NCI-H1092 treated with DMSO at 0.1 percent for 48 hours (cell line): ENCODE measurements at regions not wholly inside any gene's neighbourhood (a gene's known extent, or its start where the extent isn't known, plus 50 kb on each side); places are given as distances from the start of the nearest gene placed in this dataset.
"Not testable (repeated sequence)": the region's sequence is repeated elsewhere in the genome, so short reads cannot be mapped to it uniquely, and the experiment has no call there.

Experiments used
- DNase-seq: peaks from one replicate; lab custom pipeline; 2025; lab: John Stamatoyannopoulos, UW

DNA sequence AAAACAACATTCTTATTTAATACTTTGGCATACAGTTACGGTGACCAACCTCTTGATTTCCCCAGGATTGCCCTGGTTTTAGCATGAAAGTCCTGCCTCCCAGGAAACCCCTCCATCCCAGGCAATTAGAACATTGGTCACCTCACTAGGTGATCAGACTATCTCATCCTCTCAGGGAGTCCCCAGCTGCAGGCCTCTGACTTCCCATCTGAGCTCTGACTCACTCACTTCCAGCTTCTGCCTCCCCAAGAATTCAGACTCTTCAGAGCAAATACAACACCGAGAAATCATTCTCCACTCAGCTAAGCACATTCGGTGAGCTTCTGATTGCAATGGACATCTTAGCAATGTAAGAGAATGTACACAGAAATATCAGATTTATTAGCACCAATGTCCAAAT lies 92.4 kb upstream of the HES1 start:
- DNase-seq = no peak

GRCh38 chr3:194045289-194045688 lies 90.7 kb upstream of the HES1 start:
- DNase-seq = no peak

GRCh38 chr3:194045919-194046318 lies 90.0 kb upstream of the HES1 start:
- no peak for DNase-seq

DNA sequence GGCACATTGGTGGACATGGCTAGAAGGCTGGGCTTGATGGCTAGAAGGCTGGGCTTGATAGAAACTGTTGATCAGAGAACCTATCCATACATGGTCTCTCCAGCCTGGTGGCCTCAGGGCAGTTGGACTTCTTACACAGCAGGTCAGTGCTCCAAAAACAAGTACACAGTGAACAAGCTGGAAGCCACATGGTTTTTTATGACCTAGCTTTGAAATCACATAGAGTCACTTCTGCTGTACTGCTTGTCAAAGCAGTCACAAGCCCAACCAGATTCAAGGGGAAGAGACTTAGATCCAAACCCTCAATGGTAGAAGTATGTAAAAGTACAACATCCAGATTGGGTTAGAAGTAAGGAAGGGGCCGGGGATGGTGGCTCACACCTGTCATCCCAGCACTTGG lies 89.4 kb upstream of the HES1 start:
- no peak for DNase-seq

GRCh38 chr3:194046995-194047645 lies 88.8 kb upstream of the HES1 start:
- peak; percentile 84 for DNase-seq

GRCh38 chr3:194049394-194049793 lies 86.6 kb upstream of the HES1 start:
- DNase-seq = no peak

GRCh38 chr3:194050782-194051320 lies 85.1 kb upstream of the HES1 start:
- DNase-seq = no peak

- DNase-seq = peak; percentile 80
Observed at GRCh38 chr3:194051366-194052149, 84.4 kb upstream of the HES1 start.

DNA sequence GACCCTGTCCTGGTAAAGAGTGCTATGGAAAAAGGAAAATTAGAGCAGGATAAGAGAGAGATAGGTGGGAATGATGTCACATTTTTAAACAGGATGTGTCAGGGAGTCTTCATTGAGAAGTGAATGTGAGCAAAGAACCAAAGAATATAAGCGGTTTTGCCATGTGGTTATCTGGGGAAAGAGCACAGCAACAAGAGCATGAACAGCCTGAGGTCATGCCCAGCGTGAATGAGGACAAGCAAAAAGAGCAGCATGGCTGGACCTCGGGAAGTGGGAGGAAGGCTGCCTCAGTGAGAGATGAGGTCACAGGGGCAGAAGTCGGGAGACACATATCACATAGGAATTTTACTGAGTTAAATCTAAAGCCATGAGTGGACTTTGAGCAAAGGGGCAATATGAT lies 82.8 kb upstream of the HES1 start:
- DNase-seq = no peak

- DNase-seq = no peak
Observed at GRCh38 chr3:194054016-194054415, 81.9 kb upstream of the HES1 start.

DNA sequence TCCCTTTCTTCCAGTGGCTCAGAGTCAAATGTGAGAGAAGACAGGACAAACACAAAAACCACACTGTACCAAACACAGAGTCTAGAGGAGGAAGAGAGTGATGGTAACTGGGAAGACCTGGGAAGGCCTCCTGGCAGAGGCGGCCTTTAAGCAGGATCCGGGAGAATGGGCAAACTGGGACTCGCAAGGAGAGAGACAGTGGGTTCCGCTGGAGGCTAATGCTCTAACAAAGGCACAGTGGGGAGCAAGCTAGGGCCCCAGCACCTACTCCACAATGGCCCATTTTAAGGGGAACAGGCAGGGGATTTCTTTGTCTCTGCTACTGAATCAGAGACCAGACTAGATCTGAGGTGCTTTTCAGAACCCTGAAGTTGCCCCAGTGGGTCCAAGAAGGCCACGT lies 81.4 kb upstream of the HES1 start:
- no peak for DNase-seq

- no peak for DNase-seq
Observed at GRCh38 chr3:194054961-194055360, 81.0 kb upstream of the HES1 start.

DNA sequence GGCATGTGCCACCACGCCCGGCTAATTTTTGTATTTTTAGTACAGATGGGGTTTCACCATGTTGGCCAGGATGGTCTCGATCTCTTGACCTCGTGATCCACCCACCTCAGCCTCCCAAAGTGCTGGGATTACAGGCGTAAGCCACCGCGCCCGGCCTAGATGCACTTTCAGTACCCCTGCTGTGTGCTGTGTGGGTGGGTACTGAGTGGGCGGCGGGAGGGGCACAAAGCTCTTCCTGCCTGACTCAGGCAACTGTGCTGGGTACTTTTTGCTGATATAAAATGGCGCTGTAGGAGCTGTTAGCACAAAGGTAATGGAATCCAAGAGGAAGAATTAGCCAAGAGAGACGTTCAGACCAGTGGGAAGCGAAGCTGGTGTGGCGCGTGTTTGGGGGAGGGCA lies 79.6 kb upstream of the HES1 start:
- DNase-seq = not testable (repeated sequence)

DNA sequence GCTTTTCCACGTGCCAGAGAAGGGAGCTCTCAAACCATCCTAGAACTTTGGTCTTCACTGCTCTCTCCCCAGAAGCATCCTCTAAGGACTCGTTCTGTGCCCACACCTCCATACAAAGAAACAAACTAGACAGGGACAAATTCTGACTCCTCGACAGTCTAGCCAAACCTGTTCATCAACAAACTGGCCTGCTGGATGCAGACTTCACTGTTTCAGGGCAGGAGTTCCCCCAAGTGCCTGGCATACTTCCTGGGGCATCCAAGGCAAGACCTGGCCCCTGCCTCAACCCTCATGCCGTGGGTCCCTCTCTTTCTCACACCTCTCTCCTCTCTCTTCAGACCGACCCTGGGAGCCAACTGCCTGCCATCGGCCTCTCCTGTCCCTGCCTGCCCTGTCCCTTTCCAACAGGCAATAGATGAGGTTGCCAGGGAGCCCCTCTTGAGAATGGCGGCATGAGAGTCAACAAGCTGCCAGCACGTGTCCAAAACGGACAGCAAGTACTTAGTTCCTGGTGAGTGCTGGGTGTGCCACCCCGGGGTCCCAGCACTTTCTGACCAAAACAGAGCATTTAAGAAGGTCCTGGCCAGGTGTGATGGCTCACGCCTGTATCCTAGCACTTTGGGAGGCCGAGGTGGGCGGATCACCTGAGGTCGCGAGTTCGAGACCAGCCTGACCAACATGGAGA lies 79.1 kb upstream of the HES1 start:
- no peak for DNase-seq

DNA sequence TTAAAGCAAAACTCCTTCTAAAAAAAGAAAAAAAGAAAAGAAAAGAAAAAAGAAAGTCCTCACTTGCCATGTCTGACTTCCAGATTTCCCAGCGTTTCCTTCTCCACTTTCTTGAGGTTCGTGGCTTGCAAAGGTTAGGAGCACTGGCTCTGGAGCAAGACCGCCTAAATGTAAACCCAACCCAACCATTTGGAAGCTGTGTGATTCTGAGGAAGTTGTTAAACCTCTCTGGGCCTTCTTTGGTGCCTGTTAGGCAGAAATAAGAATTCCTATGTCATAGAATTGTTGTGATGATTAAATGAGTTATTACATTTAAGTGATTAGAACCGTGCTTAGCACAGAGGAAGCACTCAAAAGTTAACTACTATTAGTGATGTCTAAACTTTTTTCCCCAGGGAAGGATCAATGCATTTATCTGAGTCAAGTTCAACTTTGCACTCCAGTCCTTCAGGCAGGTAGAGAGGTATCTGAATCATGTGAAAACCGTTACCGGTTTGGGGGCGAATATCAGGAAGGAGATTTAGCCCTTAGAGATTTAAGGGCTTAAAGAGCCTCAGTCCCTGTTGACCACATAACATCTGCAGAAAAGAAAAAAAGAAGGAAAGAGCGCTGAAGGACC lies 78.3 kb upstream of the HES1 start:
- DNase-seq = no peak

- DNase-seq = peak; percentile 72
Observed at GRCh38 chr3:194058189-194058571, 77.8 kb upstream of the HES1 start.

DNA sequence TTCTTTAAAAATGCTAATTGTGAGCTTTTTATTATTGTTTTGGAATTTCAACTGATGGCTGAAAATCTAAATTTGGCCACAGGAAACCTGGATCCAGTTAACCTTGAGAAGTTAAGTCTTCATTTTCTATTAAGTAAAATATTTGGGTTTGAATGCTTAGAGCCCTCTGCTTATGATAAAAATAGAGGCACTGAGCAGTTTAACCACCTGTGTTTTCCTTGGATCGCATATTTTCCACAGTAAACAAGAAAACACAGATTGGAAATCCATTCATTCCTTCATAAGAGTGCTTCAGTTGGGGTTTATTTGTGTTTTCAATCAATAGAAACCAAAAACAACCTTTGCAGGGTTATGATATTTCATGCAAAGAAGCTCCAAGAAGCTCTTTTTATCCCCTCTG lies 77.2 kb upstream of the HES1 start:
- DNase-seq = no peak

DNA sequence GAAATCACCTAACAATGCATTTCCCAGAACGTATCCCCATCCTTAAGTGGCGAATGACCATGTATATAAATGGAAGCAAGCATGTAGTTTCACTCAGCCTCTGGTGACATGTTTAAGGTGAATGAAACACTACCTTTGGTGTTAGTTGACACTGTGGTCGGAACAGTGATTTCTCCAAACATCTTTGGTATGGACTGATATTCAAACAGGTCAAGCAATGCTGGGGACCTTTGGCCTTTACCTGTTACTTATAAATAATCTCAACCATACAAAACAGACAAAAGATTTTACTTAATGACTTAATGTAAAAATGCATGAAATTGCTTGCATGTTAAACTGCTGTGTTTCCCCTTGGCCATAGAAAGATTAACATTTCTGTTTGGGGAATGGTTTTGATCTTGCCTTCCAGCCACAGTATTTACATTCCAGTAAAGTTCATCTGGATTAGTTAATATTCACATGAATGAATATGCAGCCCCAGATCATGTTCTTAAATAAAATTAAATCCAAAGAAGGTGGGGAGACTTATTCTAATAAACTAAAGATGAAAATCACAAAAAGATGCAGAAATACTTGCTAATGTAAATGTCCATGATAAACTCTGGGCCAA lies 74.4 kb upstream of the HES1 start:
- no peak for DNase-seq

DNA sequence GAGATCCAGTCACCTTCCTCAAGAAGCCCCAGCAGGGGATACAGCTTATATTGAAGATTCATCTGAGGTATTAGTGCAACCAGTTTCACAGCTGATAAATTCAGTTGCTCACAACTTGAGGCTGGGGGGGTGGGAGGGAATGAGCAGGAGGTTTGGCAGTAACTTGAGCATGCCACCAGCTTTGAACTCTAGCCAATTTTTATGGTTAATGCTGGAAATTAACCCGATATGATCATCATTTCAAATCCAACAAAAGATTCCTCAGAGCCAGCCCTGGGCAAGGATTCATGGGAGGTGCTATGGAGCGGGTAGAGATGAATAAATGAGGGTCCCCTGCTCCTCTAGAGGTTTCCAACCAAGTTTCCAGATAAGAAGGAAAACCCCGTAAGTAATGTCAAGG lies 73.1 kb upstream of the HES1 start:
- DNase-seq = no peak

DNA sequence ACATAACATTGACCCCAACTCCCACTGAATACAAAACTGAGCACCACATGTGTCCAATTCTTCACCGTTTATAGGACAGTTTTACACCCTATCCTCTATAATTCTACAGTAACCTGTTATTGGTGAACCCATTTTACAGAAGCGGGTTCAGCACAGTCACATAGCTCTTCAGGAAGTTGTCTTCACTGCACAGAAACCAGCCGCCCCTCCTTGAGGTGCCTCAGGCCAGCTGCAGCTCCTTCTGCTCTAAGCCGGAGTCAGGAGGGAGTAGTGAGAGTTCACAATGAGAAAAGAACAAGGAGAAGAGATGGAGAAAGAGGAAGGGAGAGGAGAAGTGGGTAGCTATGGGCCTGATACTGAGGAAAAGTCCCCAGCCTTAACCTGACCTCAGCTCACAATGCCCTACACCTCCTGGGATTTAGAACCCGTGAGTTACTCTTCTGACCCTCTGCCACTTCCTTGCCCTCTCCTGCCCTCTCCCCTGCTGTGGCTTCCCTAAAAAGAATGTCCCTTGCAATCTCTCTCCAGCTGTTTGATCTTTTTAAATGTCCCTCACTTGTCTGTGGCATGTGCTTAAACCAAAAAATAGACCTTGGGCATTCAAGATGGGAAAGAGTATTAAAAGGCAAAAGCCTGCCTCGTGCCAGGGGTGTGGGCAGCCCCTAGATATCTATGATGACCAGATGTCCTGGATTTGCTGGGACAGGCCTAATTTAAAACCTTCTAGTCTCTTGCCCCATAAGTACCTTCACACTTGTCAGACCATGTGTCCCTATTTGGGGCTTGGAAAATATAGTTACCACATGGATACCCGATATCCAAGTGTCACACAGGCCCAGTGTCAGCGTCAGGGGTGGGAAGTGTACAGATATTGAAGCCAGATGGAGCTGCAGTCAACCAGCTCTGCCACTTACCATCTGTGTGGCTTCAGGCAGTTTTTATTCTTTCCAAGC lies 71.3 kb upstream of the HES1 start:
- no peak for DNase-seq

DNA sequence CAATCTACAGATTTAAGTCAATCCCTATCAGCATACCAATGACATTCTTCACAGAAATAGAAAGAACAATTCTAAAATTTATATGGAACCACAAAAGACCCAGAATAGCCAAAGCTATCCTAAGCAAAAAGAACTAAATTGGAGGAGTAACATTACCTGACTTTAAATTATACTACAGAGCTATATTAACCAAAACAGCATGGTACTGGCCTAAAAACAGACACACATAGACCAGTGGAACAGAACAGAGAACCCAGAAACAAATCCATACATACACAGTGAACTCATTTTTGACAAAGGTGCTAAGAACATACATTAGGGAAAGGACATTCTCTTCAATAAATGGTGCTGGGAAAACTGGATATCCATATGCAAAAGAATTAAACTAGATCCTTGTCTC lies 68.6 kb upstream of the HES1 start:
- DNase-seq = not testable (repeated sequence)
